Neuronal stem cell (in vitro differentiated cells): ENCODE measurements at regions not wholly inside any gene's neighbourhood (a gene's known extent, or its start where the extent isn't known, plus 50 kb on each side); places are given as distances from the start of the nearest gene placed in this dataset.
A peak's percentile ranks its signal among the peaks of the same experiment; 100 is the strongest.
"Not testable (repeated sequence)": the region's sequence is repeated elsewhere in the genome, so short reads cannot be mapped to it uniquely, and the experiment has no call there.

Source experiments
- DNase-seq: peaks from one replicate; pipeline ENCODE4 v3.0.0-alpha.2; 2013; ENCODE audit warnings: low spot score
- H2AFZ ChIP-seq: one replicate; pipeline ENCODE4 v1.6.1; 2013; ENCODE audit warnings: mild to moderate bottlenecking, low read length, inconsistent platforms
- H2AK5ac ChIP-seq: 2 replicates; pipeline ENCODE4 v1.6.1; 2013; ENCODE audit warnings: low read depth, mild to moderate bottlenecking, inconsistent platforms, low read length, moderate library complexity, mixed read lengths
- H2BK120ac ChIP-seq: 2 replicates; pipeline ENCODE4 v1.6.1; 2013; ENCODE audit warnings: low read depth, mild to moderate bottlenecking, inconsistent platforms, low read length, moderate library complexity, mixed read lengths
- H2BK12ac ChIP-seq: one replicate; pipeline ENCODE4 v1.6.1; 2013; ENCODE audit warnings: low read length, inconsistent platforms
- H2BK15ac ChIP-seq: 2 replicates; pipeline ENCODE4 v1.6.1; 2013; ENCODE audit warnings: mild to moderate bottlenecking, low read length, inconsistent platforms, mixed read lengths
- H2BK5ac ChIP-seq: one replicate; pipeline ENCODE4 v1.6.1; 2013; ENCODE audit warnings: inconsistent platforms, mild to moderate bottlenecking, low read length, moderate library complexity
- H3K14ac ChIP-seq: one replicate; pipeline ENCODE4 v1.6.1; 2013; ENCODE audit warnings: low read length, inconsistent platforms
- H3K18ac ChIP-seq: 2 replicates; pipeline ENCODE4 v1.6.1; 2013; ENCODE audit warnings: low read length, inconsistent platforms
- H3K23ac ChIP-seq: 2 replicates; pipeline ENCODE4 v1.6.1; 2013; ENCODE audit warnings: low read depth, mild to moderate bottlenecking, mixed read lengths, low read length, inconsistent platforms; ENCODE audit not compliant: poor library complexity
- H3K27ac ChIP-seq: replicated peaks from 3 replicates; pipeline ENCODE4 v1.5.1; 2013; ENCODE audit warnings: low read length, inconsistent platforms
- H3K27me3 ChIP-seq, 3 experiments: 2 replicates each; pipeline ENCODE4 v1.6.1; 2013; ENCODE audit warnings: low read length in 3 of 3, mild to moderate bottlenecking in 2 of 3, inconsistent platforms in 1 of 3, low read depth in 1 of 3, mixed read lengths in 1 of 3, moderate library complexity in 1 of 3; ENCODE audit not compliant: control insufficient read depth in 3 of 3, insufficient read depth in 3 of 3
- H3K36me3 ChIP-seq, 2 donors: replicated peaks in 1 of 2; 2 replicates each; pipeline ENCODE4 v1.6.1; 2013; ENCODE audit warnings: low read length in 2 of 2; ENCODE audit not compliant: control insufficient read depth in 2 of 2, insufficient read depth in 2 of 2
- H3K4ac ChIP-seq: 2 replicates; pipeline ENCODE4 v1.6.1; 2013; ENCODE audit warnings: inconsistent platforms, mild to moderate bottlenecking, low read length, moderate library complexity
- H3K4me1 ChIP-seq, 2 donors: 1 replicate in 1 of 2; 2 replicates in 1 of 2; pipeline ENCODE4 v1.6.1; 2013; ENCODE audit warnings: low read length in 2 of 2, low read depth in 1 of 2; ENCODE audit not compliant: control insufficient read depth in 2 of 2, insufficient read depth in 1 of 2
- H3K4me2 ChIP-seq: one replicate; pipeline ENCODE4 v1.6.1; 2013; ENCODE audit warnings: mild to moderate bottlenecking, low read length, inconsistent platforms; ENCODE audit not compliant: insufficient read depth, poor library complexity, severe bottlenecking
- H3K4me3 ChIP-seq, 2 donors: 2 replicates each; pipeline ENCODE4 v1.5.1; 2013; ENCODE audit warnings: low read length in 2 of 2, mild to moderate bottlenecking in 2 of 2, inconsistent platforms in 1 of 2, moderate library complexity in 1 of 2
- H3K79me1 ChIP-seq: one replicate; pipeline ENCODE4 v1.6.1; 2013; ENCODE audit warnings: low read depth, mild to moderate bottlenecking, inconsistent platforms, low read length, moderate library complexity
- H3K9ac ChIP-seq: one replicate; pipeline ENCODE4 v1.6.1; 2013; ENCODE audit warnings: mild to moderate bottlenecking, low read depth, low read length, inconsistent platforms; ENCODE audit not compliant: poor library complexity
- H3K9me3 ChIP-seq, 2 donors: replicated peaks in 1 of 2; 2 replicates each; pipeline versions ENCODE3 to v1.6.1; 2013; ENCODE audit warnings: low read length in 2 of 2, mild to moderate bottlenecking in 2 of 2, inconsistent platforms in 1 of 2, low read depth in 1 of 2, mixed read lengths in 1 of 2, moderate library complexity in 1 of 2; ENCODE audit not compliant: control insufficient read depth in 2 of 2, insufficient read depth in 1 of 2
- H4K8ac ChIP-seq: one replicate; pipeline ENCODE4 v1.6.1; 2013; ENCODE audit warnings: low read depth, mild to moderate bottlenecking, inconsistent platforms, low read length, moderate library complexity
- H4K91ac ChIP-seq: one replicate; pipeline ENCODE4 v1.6.1; 2013; ENCODE audit warnings: low read length, low read depth, mild to moderate bottlenecking, inconsistent platforms; ENCODE audit not compliant: poor library complexity
- WGBS, 2 donors: extraction: QIAGEN DNeasy Blood & Tissue Kit; methylation state at CpG; one replicate each; pipeline ENCODE4 v1.1.7; 2013; ENCODE audit warnings: missing lambda C conversion rate in 2 of 2, mixed read lengths in 1 of 2; ENCODE audit not compliant: insufficient read length in 2 of 2, insufficient replicate concordance in 1 of 2; ENCODE audit errors: extremely low coverage in 2 of 2; 5-methylcytosine and 5-hydroxymethylcytosine counted together

- H3K14ac ChIP-seq: no peak overlapping the region
- no peak overlapping the region for H2BK120ac ChIP-seq
- no peaks in the 10 kb centered on the region for H3K27me3 ChIP-seq
- H3K4me1 ChIP-seq: peaks cover 0 to 2% of the 10 kb centered on the region in 2 donors
- H3K4ac ChIP-seq: no peak overlapping the region
- H4K91ac ChIP-seq: no peak overlapping the region
- H2BK12ac ChIP-seq: no peak overlapping the region
- DNase-seq: no peak
- H3K79me1 ChIP-seq: no peaks in the 10 kb centered on the region
- no peak overlapping the region for H3K23ac ChIP-seq
- H3K36me3 ChIP-seq: no peaks in the 10 kb centered on the region
- H2BK15ac ChIP-seq: no peak overlapping the region
- H3K18ac ChIP-seq: no peak overlapping the region
- no peak overlapping the region for H4K8ac ChIP-seq
- no peak overlapping the region for H2AFZ ChIP-seq
- no peak overlapping the region for H2AK5ac ChIP-seq
- WGBS, 2 donors: no CpG with 5 or more reads among the region's 11 CpGs
- no peak overlapping the region for H2BK5ac ChIP-seq
- no peak overlapping the region for H3K4me2 ChIP-seq
- no peak overlapping the region for H3K27ac ChIP-seq
- H3K9me3 ChIP-seq: no peaks in the 10 kb centered on the region
- no peak overlapping the region for H3K9ac ChIP-seq
- H3K4me3 ChIP-seq: no peak overlapping the region
These were observed 150.5 kb downstream of the TFAP2C start for GRCh38 chr20:56779452-56780143.

- Histone ChIP-seq H4K91ac (no peak overlapping the region), H3K36me3 (no peaks in the 10 kb centered on the region), H3K79me1 (no peaks in the 10 kb centered on the region), H3K14ac (no peak overlapping the region), H3K23ac (no peak overlapping the region), H2BK5ac (no peak overlapping the region), H3K9ac (no peak overlapping the region), H3K9me3 (no peaks in the 10 kb centered on the region), H3K4me3 (no peak overlapping the region), H2AFZ (no peak overlapping the region), H2BK12ac (no peak overlapping the region), H2BK15ac (no peak overlapping the region), H3K27ac (no peak overlapping the region), H4K8ac (no peak overlapping the region), H3K27me3 (no peaks in the 10 kb centered on the region), H3K4me1 (peaks cover 0 to 2% of the 10 kb centered on the region in 2 donors), H3K18ac (no peak overlapping the region), H2BK120ac (no peak overlapping the region), H3K4me2 (no peak overlapping the region), H2AK5ac (no peak overlapping the region), H3K4ac (no peak overlapping the region)
- DNase-seq: no peak
- no CpG with 5 or more reads among the region's 7 CpGs for WGBS, 2 donors
These were observed 151.2 kb downstream of the TFAP2C start for GRCh38 chr20:56780266-56780665.

- Histone ChIP-seq H3K36me3 (no peaks in the 10 kb centered on the region), H3K27ac (no peak overlapping the region), H4K91ac (no peak overlapping the region), H3K4me1 (peaks cover 0 to 2% of the 10 kb centered on the region in 2 donors), H2BK5ac (no peak overlapping the region), H2AFZ (no peak overlapping the region), H3K23ac (no peak overlapping the region), H4K8ac (no peak overlapping the region), H3K4me2 (no peak overlapping the region), H3K14ac (no peak overlapping the region), H3K4me3 (no peak overlapping the region), H2AK5ac (no peak overlapping the region), H3K27me3 (no peaks in the 10 kb centered on the region), H3K4ac (no peak overlapping the region), H3K18ac (no peak overlapping the region), H2BK12ac (peak overlapping the region; percentile 24), H2BK15ac (no peak overlapping the region), H3K79me1 (no peaks in the 10 kb centered on the region), H3K9ac (no peak overlapping the region), H3K9me3 (no peaks in the 10 kb centered on the region), H2BK120ac (no peak overlapping the region)
- DNase-seq: no peak
- WGBS, 2 donors: no CpG with 5 or more reads among the region's 12 CpGs
These were observed 152.1 kb downstream of the TFAP2C start for GRCh38 chr20:56781108-56781739.

GRCh38 chr20:56781987-56782560 lies 153.0 kb downstream of the TFAP2C start:
- H3K18ac ChIP-seq, H4K8ac ChIP-seq, H2AK5ac ChIP-seq, H4K91ac ChIP-seq, H2BK5ac ChIP-seq, H3K27me3 ChIP-seq, H2AFZ ChIP-seq, H3K4me1 ChIP-seq, H2BK15ac ChIP-seq, H3K14ac ChIP-seq, H3K9ac ChIP-seq, H3K9me3 ChIP-seq, H3K4ac ChIP-seq, H3K4me3 ChIP-seq, H3K4me2 ChIP-seq, H3K23ac ChIP-seq, H3K79me1 ChIP-seq, H3K36me3 ChIP-seq, H2BK120ac ChIP-seq, DNase-seq, H2BK12ac ChIP-seq, H3K27ac ChIP-seq: not testable (repeated sequence)
- no CpG with 5 or more reads among the region's 2 CpGs for WGBS, 2 donors
